ENCODE measurements at regions not wholly inside any gene's neighbourhood (a gene's known extent, or its start where the extent isn't known, plus 50 kb on each side); places are given as distances from the start of the nearest gene placed in this dataset.
"Not testable (repeated sequence)": the region's sequence is repeated elsewhere in the genome, so short reads cannot be mapped to it uniquely, and the experiment has no call there.

DNA sequence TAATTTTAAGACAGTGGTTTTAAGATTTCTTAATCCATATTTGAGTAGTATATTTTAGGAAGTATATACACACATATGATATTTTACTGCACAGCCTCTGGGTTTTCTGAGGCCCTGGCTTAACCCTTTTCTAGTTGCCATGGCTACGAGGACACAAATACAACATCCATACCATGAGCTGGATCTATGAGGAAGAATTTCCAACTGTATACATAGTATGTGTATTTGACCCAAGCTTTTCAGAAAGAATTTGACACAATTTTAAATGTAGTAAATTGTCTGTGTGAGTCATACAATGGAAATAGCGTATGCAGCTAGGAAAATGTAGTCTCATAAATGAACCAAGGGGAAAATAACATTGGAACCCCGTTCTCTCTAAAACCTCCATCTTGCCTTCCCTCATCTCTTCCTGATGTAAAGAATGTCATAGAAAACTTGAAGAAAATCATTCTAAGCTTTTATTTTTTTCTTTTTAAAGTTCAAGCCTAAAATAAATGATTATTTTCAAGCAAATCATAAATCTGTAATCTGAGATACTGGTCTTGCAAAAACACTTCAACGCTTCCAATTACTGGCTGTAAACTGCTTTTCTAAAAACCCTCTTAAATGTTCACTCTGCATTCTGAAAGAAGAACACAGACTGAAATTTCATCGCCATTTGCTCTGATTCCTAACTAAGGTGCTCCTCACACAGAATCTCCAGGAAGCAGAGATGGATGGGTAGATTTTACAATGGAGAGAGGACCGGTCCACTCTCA lies 172.4 kb downstream of the LACC1 start:
- H3K36me3 ChIP-seq (ENCODE audit: control insufficient read depth, insufficient read depth, low read length): no peaks in the 10 kb centered on the region
- no peak overlapping the region for H3K4me3 ChIP-seq (ENCODE audit: low read length)
- H3K27ac ChIP-seq (ENCODE audit: low read length): peak overlapping the region; percentile 84
- 62% methylated on average over 2 of the region's 6 CpGs for WGBS (ENCODE audit: insufficient coverage)
- DNase-seq: peak; percentile 92
- H3K27me3 ChIP-seq (ENCODE audit: control insufficient read depth, insufficient read depth, low read length): no peaks in the 10 kb centered on the region
- peaks cover 10% of the 10 kb centered on the region for H3K4me1 ChIP-seq (ENCODE audit: control insufficient read depth, insufficient read depth, low read length)
- no peaks in the 10 kb centered on the region for H3K9me3 ChIP-seq (replicated peaks; ENCODE audit: control insufficient read depth, low read depth, low read length)

DNA sequence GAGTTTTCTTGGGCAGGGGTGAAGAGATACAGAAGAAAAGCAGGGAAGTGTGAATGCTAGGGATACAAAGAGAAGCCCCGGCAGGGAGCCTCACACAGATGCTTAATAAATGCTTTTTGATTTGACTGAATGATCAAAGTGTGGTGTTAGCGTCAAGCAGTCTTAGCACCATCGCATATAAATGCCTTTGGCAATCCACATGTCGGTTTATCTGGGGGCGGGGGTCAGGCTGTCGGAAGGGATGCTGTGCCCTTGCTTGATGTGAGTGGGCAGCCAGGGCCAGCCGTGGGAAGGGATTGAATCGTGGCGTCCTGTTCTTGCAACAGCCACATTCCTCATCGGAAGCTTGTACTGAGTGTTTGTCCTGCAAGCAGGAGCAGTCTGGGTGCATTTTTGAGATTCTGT lies 173.1 kb downstream of the LACC1 start:
- peak; percentile 35 for DNase-seq
- no peaks in the 10 kb centered on the region for H3K27me3 ChIP-seq (ENCODE audit: control insufficient read depth, insufficient read depth, low read length)
- H3K36me3 ChIP-seq (ENCODE audit: control insufficient read depth, insufficient read depth, low read length): no peaks in the 10 kb centered on the region
- 33% methylated on average over 8 of the region's 10 CpGs for WGBS (ENCODE audit: insufficient coverage)
- peaks cover 10% of the 10 kb centered on the region for H3K4me1 ChIP-seq (ENCODE audit: control insufficient read depth, insufficient read depth, low read length)
- H3K9me3 ChIP-seq (replicated peaks; ENCODE audit: control insufficient read depth, low read depth, low read length): no peaks in the 10 kb centered on the region
- H3K4me3 ChIP-seq (ENCODE audit: low read length): no peak overlapping the region
- peak overlapping the region; percentile 84 for H3K27ac ChIP-seq (ENCODE audit: low read length)

DNA sequence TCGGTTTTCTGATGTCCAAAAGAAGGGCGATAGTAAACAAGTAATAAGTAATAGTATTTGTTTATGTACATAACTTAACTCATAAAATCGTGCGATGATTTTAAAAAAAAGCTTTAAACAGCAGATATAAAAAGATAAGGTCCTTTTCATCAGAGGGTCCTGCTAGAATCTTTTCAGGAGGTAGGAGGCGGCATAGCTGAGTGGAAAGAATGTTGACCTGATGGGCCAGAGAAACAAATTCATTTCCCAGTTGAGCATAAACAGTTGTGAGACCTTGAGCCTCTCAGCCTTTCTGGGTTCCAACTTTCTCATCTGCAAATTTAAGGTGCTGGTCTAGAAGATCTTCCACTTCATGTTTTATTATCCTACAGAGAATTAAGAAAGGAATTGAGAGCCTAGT lies 173.5 kb downstream of the LACC1 start:
- Histone ChIP-seq H3K4me1 (ENCODE audit: control insufficient read depth, insufficient read depth, low read length) (peaks cover 10% of the 10 kb centered on the region), H3K9me3 (replicated peaks; ENCODE audit: control insufficient read depth, low read depth, low read length) (no peaks in the 10 kb centered on the region), H3K27ac (ENCODE audit: low read length) (peak overlapping the region; percentile 84), H3K27me3 (ENCODE audit: control insufficient read depth, insufficient read depth, low read length) (no peaks in the 10 kb centered on the region), H3K4me3 (ENCODE audit: low read length) (no peak overlapping the region), H3K36me3 (ENCODE audit: control insufficient read depth, insufficient read depth, low read length) (no peaks in the 10 kb centered on the region)
- peak; percentile 48 for DNase-seq
- WGBS (ENCODE audit: insufficient coverage): no CpG with 5 or more reads among the region's 5 CpGs

DNA sequence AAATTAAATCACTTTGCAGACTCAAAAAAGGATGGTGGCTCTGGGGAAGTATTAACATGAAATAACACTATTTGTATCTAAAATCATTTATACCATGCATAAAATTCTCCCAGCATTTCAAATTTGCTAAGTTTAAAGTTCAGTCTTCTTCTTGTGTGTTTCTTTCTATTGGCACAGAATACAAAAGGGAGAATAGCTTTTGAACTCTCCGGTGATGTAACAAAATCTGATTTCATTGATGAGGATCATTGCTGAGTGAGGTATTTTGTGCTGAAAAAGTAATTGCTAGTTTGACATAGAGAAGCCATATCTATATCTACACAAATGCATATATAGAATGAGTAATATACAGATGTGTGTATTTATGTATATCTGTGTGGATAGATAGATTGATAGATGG lies 174.8 kb downstream of the LACC1 start:
- DNase-seq: no peak
- Histone ChIP-seq H3K9me3 (replicated peaks; ENCODE audit: control insufficient read depth, low read depth, low read length) (no peaks in the 10 kb centered on the region), H3K27ac (ENCODE audit: low read length) (no peak overlapping the region), H3K4me1 (ENCODE audit: control insufficient read depth, insufficient read depth, low read length) (peaks cover 10% of the 10 kb centered on the region), H3K27me3 (ENCODE audit: control insufficient read depth, insufficient read depth, low read length) (no peaks in the 10 kb centered on the region), H3K36me3 (ENCODE audit: control insufficient read depth, insufficient read depth, low read length) (no peaks in the 10 kb centered on the region), H3K4me3 (ENCODE audit: low read length) (no peak overlapping the region)
- no CpG with 5 or more reads among the region's 1 CpG for whole genome bisulfite sequencing (ENCODE audit: insufficient coverage)

DNA sequence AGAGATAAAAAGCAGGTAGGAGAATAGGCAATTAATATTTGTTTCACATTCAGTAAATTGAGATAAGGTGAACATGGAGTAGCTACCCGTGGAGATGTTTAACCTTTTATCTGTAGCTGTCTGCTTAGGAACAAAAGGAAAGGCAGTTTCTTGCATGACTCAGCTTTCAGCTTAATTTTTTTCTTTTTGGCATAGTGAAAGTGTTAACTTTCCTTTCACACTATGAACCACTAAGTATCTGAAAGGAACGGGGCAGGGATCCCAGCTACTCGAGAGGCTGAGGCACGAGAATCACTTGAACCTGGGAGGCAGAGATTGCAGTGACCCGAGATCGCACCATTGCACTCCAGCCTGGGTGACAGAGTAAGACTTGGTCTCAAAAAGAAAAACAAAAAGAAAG lies 176.0 kb downstream of the LACC1 start:
- H3K4me3 ChIP-seq (ENCODE audit: low read length); H3K9me3 ChIP-seq (replicated peaks; ENCODE audit: control insufficient read depth, low read depth, low read length); H3K27ac ChIP-seq (ENCODE audit: low read length); H3K27me3 ChIP-seq (ENCODE audit: control insufficient read depth, insufficient read depth, low read length); H3K36me3 ChIP-seq (ENCODE audit: control insufficient read depth, insufficient read depth, low read length); DNase-seq: not testable (repeated sequence)
- peaks cover 10% of the 10 kb centered on the region for H3K4me1 ChIP-seq (ENCODE audit: control insufficient read depth, insufficient read depth, low read length)
- WGBS (ENCODE audit: insufficient coverage): 83% methylated on average over 5 of the region's 6 CpGs

DNA sequence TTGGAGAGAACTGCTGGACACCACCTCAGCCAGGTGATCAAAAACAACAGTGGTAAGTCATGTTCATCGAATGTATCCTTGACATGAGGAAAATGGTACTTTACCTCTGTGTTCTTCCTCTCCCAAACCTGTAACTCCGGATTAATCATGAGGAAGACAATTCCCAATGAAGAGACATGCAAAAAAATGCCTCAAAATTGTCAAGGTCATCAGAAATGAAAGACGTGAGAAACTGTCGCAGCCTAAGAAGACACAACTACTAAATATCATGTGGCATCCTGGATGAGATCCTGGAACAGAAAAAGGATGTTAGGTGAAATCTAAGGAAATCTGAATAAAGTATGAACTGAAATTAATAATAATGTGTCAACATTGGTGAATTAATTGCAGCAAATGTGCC lies 178.4 kb downstream of the LACC1 start:
- Histone ChIP-seq H3K27ac (ENCODE audit: low read length) (no peak overlapping the region), H3K36me3 (ENCODE audit: control insufficient read depth, insufficient read depth, low read length) (no peaks in the 10 kb centered on the region), H3K4me1 (ENCODE audit: control insufficient read depth, insufficient read depth, low read length) (peaks cover 3% of the 10 kb centered on the region), H3K27me3 (ENCODE audit: control insufficient read depth, insufficient read depth, low read length) (no peaks in the 10 kb centered on the region), H3K4me3 (ENCODE audit: low read length) (no peak overlapping the region), H3K9me3 (replicated peaks; ENCODE audit: control insufficient read depth, low read depth, low read length) (no peaks in the 10 kb centered on the region)
- DNase-seq: no peak
- no CpG with 5 or more reads among the region's 4 CpGs for WGBS (ENCODE audit: insufficient coverage)

DNA sequence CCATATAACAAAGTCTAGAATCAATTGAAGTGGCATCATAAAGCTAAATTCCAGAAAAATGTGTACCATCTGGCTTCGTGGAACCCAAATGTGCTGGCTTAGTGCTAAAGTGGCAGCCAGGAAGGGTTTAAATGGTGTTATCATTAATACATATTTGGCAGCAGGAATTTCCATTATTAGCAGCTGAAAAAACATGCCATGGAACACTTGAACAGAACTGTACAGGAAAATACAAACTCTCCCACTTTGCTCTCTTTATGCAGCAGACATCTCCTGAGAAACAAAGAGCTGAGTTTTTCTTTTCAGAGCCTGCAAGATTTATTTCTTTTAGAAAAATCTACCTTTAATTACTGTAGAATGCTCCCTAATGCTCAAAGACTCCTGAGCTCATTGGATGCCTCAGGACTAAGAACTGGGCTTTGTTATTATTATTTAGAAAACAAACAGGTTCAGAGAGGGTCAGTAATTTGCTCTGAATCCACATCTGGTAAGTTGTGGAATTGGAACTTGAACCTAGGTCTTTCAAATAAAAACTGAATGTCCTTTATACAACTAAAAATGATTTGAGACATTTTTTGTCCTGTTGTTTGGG lies 179.0 kb downstream of the LACC1 start:
- Histone ChIP-seq H3K36me3 (ENCODE audit: control insufficient read depth, insufficient read depth, low read length) (no peaks in the 10 kb centered on the region), H3K27me3 (ENCODE audit: control insufficient read depth, insufficient read depth, low read length) (no peaks in the 10 kb centered on the region), H3K9me3 (replicated peaks; ENCODE audit: control insufficient read depth, low read depth, low read length) (no peaks in the 10 kb centered on the region), H3K27ac (ENCODE audit: low read length) (no peak overlapping the region), H3K4me1 (ENCODE audit: control insufficient read depth, insufficient read depth, low read length) (no peaks in the 10 kb centered on the region), H3K4me3 (ENCODE audit: low read length) (no peak overlapping the region)
- WGBS (ENCODE audit: insufficient coverage): no CpG with 5 or more reads among the region's 1 CpG
- DNase-seq: peak; percentile 80

DNA sequence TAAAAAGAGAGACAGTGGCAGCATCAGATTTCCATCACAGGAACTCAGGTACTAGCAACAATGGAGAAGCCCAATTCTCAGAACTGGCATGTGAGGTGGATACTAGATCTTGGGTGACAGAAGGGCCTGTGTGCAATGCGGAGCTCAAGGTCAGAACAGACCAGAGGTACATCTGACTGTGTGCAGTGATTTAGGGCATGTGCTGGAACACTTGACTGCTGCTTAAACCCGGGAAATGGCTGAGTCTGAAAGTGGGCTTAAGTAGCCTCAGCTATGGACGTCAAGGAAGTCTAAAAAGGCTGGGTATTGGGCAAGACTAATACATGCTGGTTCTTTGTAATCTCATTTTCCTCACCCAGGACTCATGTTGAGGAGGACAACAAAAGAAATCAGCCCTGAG lies 182.2 kb downstream of the LACC1 start:
- Histone ChIP-seq H3K4me3 (ENCODE audit: low read length) (no peak overlapping the region), H3K9me3 (replicated peaks; ENCODE audit: control insufficient read depth, low read depth, low read length) (no peaks in the 10 kb centered on the region), H3K27ac (ENCODE audit: low read length) (no peak overlapping the region), H3K27me3 (ENCODE audit: control insufficient read depth, insufficient read depth, low read length) (no peaks in the 10 kb centered on the region), H3K4me1 (ENCODE audit: control insufficient read depth, insufficient read depth, low read length) (no peaks in the 10 kb centered on the region), H3K36me3 (ENCODE audit: control insufficient read depth, insufficient read depth, low read length) (no peaks in the 10 kb centered on the region)
- no peak for DNase-seq
- WGBS (ENCODE audit: insufficient coverage): 100% methylated on average over 1 of the region's 3 CpGs

DNA sequence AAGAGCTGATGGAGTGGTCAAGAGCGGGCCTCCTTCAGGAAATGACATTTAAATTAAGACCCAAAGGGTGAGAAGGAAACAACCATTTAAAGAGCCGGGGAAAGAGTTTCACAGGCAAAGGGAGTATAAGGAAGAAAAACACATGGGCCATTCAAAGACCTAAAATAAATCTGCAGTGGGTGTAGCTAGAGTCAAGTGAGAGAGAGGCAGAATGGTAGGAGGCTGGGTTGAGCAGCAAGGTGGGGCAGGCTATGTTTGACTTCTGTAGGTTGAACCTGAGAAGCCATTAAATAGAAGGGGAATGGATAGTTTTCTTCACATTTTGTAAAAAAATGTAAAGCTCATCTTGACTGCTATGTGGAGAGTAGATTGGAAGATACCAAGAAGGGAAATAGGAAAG lies 183.8 kb downstream of the LACC1 start:
- H3K9me3 ChIP-seq (replicated peaks; ENCODE audit: control insufficient read depth, low read depth, low read length): no peaks in the 10 kb centered on the region
- 82% methylated on average over 2 of the region's 2 CpGs for WGBS (ENCODE audit: insufficient coverage)
- H3K36me3 ChIP-seq (ENCODE audit: control insufficient read depth, insufficient read depth, low read length): no peaks in the 10 kb centered on the region
- no peaks in the 10 kb centered on the region for H3K27me3 ChIP-seq (ENCODE audit: control insufficient read depth, insufficient read depth, low read length)
- H3K4me1 ChIP-seq (ENCODE audit: control insufficient read depth, insufficient read depth, low read length): no peaks in the 10 kb centered on the region
- no peak overlapping the region for H3K27ac ChIP-seq (ENCODE audit: low read length)
- DNase-seq: no peak
- H3K4me3 ChIP-seq (ENCODE audit: low read length): no peak overlapping the region

DNA sequence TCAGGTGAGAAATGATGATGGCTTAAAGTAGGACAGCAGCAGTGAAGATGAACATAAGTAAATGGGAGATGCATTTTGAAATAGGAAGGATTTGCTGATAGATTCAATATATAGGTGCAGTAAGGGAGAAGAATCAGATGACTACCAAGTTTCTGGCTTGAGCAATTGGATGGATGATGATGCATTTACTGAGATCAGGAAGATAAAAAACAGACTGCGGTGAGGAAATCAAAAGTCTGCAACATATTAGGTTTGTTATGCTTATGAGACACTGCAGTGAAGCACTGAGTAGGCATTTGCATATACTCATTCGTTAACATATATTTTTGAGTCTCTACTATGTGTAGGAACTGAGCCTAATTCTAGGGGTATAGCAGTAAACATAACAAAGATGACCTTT lies 184.2 kb downstream of the LACC1 start:
- Histone ChIP-seq H3K4me1 (ENCODE audit: control insufficient read depth, insufficient read depth, low read length) (no peaks in the 10 kb centered on the region), H3K36me3 (ENCODE audit: control insufficient read depth, insufficient read depth, low read length) (no peaks in the 10 kb centered on the region), H3K4me3 (ENCODE audit: low read length) (no peak overlapping the region), H3K27ac (ENCODE audit: low read length) (no peak overlapping the region), H3K27me3 (ENCODE audit: control insufficient read depth, insufficient read depth, low read length) (no peaks in the 10 kb centered on the region), H3K9me3 (replicated peaks; ENCODE audit: control insufficient read depth, low read depth, low read length) (no peaks in the 10 kb centered on the region)
- WGBS (ENCODE audit: insufficient coverage): no CpG with 5 or more reads among the region's 2 CpGs
- DNase-seq: no peak
